PC-3 (cell line): ENCODE measurements at regions not wholly inside any gene's neighbourhood (a gene's known extent, or its start where the extent isn't known, plus 50 kb on each side); places are given as distances from the start of the nearest gene placed in this dataset.
A peak's percentile ranks its signal among the peaks of the same experiment; 100 is the strongest.

Experiments
- ATAC-seq: fragments of 200-7000 bp; cut with Tn5 transposase; 2 replicates; pipeline ENCODE4 v1.9.1; 2020; ENCODE audit warnings: mild to moderate bottlenecking, moderate library complexity
- BruUV-seq: library from RNA; stranded (reverse); fragments of 400-500 nt; replicated peaks from 2 replicates; lab custom pipeline; 2021; lab: Mats Ljungman, UMichigan
- CTCF ChIA-PET: fragments of 300-600 bp; sonication (Branson Sonifier 250); formaldehyde crosslinking; loops from one replicate; lab custom pipeline; 2022; ENCODE audit warnings: antibody characterized with exemption; lab: Charles Lee
- POLR2A ChIA-PET: fragments of 300-600 bp; sonication (Branson Sonifier 250); formaldehyde crosslinking; loops from one replicate; lab custom pipeline; 2022; ENCODE audit warnings: antibody characterized with exemption; ENCODE audit not compliant: unreplicated experiment; lab: Charles Lee
- DNase-seq: peaks from one replicate; pipeline ENCODE4 v3.0.0-alpha.2; 2015
- H2AFZ ChIP-seq: fragments of 300-600 bp; sonication (generic); 2 replicates; pipeline ENCODE4 v1.6.0; 2016; ENCODE audit warnings: antibody characterized with exemption, low read length
- H3F3A ChIP-seq: fragments of 300-600 bp; sonication (generic); one replicate; pipeline ENCODE4 v1.6.0; 2017; ENCODE audit warnings: antibody characterized with exemption, low read length, control low read depth, mild to moderate bottlenecking; ENCODE audit not compliant: unreplicated experiment
- H3K27ac ChIP-seq: fragments of 300-600 bp; sonication (generic); 2 replicates; pipeline ENCODE4 v1.5.1; 2016; ENCODE audit warnings: mild to moderate bottlenecking, low read length
- H3K27me3 ChIP-seq: fragments of 300-600 bp; sonication (generic); 2 replicates; pipeline ENCODE4 v1.6.1; 2016; ENCODE audit warnings: low read length, mixed read lengths
- H3K36me3 ChIP-seq: fragments of 300-600 bp; sonication (generic); 2 replicates; pipeline ENCODE4 v1.6.1; 2016; ENCODE audit warnings: low read depth, mixed run types, low read length, mixed read lengths
- H3K4me1 ChIP-seq: fragments of 300-600 bp; sonication (generic); 2 replicates; pipeline ENCODE4 v1.5.1; 2016; ENCODE audit warnings: low read length; ENCODE audit not compliant: insufficient read depth
- H3K4me2 ChIP-seq: fragments of 300-600 bp; sonication (generic); 2 replicates; pipeline ENCODE4 v1.6.0; 2016; ENCODE audit warnings: low read length
- H3K4me3 ChIP-seq: fragments of 300-600 bp; sonication (generic); 2 replicates; pipeline ENCODE4 v1.5.1; 2016; ENCODE audit warnings: mild to moderate bottlenecking, low read length, mixed read lengths
- H3K79me2 ChIP-seq: fragments of 300-600 bp; sonication (generic); 2 replicates; pipeline ENCODE4 v1.6.1; 2017; ENCODE audit warnings: low read length, mixed read lengths
- H3K9ac ChIP-seq: fragments of 300-600 bp; sonication (generic); 2 replicates; pipeline ENCODE4 v1.6.0; 2016; ENCODE audit warnings: mild to moderate bottlenecking, low read length
- H3K9me2 ChIP-seq: fragments of 300-600 bp; sonication (generic); replicated peaks from 2 replicates; pipeline ENCODE4 v1.6.1; 2016; ENCODE audit warnings: mixed run types, low read length, mixed read lengths
- H3K9me3 ChIP-seq: fragments of 300-600 bp; sonication (generic); 2 replicates; pipeline ENCODE4 v1.6.1; 2016; ENCODE audit warnings: low read length, mixed read lengths
- H4K20me1 ChIP-seq: fragments of 300-600 bp; sonication (generic); 2 replicates; pipeline ENCODE4 v1.6.1; 2016; ENCODE audit warnings: low read length, mixed read lengths
- EZH2 ChIP-seq: fragments of 300-600 bp; sonication (generic); IDR thresholded peaks from one replicate; pipeline ENCODE4 v1.6.1; 2017; ENCODE audit warnings: antibody characterized with exemption, mild to moderate bottlenecking, low read length; ENCODE audit not compliant: unreplicated experiment
- EZH2phosphoT487 ChIP-seq: fragments of 300-600 bp; sonication (generic); IDR thresholded peaks from 2 replicates; pipeline ENCODE4 v1.6.1; 2018; ENCODE audit warnings: mild to moderate bottlenecking, antibody characterized with exemption, low read length, borderline replicate concordance
- intact Hi-C: fragments of 100-400 bp; cut with micrococcal nuclease; formaldehyde crosslinking; loops from 2 replicates; pipeline ENCODE4 v1.9.0; 2023
- TF ChIP-seq, protein P1 (sequence below): fragments of 300-600 bp; sonication (generic); conservative IDR thresholded peaks from 2 replicates; pipeline ENCODE4 v1.5.1; 2017; ENCODE audit warnings: antibody characterized with exemption, low read depth, mild to moderate bottlenecking, low read length

DNA sequence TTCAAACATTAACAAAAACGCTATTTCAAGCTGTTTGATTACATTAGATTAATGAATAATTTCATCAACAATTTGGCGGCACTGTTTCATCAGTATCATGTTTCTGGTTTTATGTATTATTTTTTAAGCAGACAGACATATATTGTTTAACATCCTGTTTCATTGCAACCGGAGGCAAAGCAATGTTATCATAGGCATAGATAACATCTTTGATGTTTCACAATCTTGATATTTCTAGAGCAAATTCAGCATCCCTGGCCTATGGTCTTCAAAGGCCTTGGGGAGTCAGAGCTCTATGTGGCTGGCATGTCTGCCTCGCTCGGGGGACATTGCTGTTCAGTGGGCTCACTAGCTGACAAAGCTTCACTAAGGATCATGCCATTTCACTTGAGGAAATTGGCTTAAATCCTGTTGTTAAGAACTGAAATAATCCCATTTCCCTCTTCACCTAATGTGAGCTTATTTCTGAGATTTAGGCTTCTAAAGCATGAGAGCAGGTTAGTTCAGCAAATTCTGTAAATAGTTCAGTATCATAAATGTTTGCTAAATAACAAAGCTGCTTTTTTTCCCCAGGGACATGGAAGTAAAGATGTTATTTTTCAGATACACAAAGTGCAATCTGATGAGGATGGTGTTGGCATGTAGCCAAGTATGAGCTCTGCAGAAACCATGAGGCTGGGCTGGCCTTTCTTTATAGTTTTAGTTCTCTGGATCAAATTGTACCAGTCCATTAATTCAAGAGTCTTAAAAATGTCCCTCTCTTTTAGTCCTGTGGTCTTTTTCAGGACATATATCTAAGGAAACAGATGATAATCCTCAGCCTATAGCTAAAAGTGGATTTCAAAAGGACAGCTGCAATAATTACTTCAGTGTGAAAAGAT lies 941.4 kb downstream of the PLOD2 start:
- ChIA-PET CTCF (no interaction called here), POLR2A (no interaction called here)
- DNase-seq (no peak), ATAC-seq (no peak)
- H3K9ac ChIP-seq: no peak overlapping the region
- no peak overlapping the region for H3K4me2 ChIP-seq
- BruUV-seq: no TSS peak
- H3K4me3 ChIP-seq: no peak overlapping the region
- H3K9me3 ChIP-seq: no peaks in the 10 kb centered on the region
- H3K79me2 ChIP-seq: no peaks in the 10 kb centered on the region
- no peak overlapping the region for H2AFZ ChIP-seq
- H3K27me3 ChIP-seq: no peaks in the 10 kb centered on the region
- intact Hi-C loops: no loop called here
- H3K36me3 ChIP-seq: no peaks in the 10 kb centered on the region
- H3K27ac ChIP-seq: no peak overlapping the region
- no peaks in the 10 kb centered on the region for H4K20me1 ChIP-seq
- H3K4me1 ChIP-seq: no peaks in the 10 kb centered on the region
- H3F3A ChIP-seq: no peaks in the 10 kb centered on the region
- H3K9me2 ChIP-seq: no peaks in the 10 kb centered on the region
- no peak for TF ChIP-seq EZH2
- TF ChIP-seq, protein P1, sequence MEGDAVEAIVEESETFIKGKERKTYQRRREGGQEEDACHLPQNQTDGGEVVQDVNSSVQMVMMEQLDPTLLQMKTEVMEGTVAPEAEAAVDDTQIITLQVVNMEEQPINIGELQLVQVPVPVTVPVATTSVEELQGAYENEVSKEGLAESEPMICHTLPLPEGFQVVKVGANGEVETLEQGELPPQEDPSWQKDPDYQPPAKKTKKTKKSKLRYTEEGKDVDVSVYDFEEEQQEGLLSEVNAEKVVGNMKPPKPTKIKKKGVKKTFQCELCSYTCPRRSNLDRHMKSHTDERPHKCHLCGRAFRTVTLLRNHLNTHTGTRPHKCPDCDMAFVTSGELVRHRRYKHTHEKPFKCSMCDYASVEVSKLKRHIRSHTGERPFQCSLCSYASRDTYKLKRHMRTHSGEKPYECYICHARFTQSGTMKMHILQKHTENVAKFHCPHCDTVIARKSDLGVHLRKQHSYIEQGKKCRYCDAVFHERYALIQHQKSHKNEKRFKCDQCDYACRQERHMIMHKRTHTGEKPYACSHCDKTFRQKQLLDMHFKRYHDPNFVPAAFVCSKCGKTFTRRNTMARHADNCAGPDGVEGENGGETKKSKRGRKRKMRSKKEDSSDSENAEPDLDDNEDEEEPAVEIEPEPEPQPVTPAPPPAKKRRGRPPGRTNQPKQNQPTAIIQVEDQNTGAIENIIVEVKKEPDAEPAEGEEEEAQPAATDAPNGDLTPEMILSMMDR: no peak
- no peak for TF ChIP-seq EZH2phosphoT487

DNA sequence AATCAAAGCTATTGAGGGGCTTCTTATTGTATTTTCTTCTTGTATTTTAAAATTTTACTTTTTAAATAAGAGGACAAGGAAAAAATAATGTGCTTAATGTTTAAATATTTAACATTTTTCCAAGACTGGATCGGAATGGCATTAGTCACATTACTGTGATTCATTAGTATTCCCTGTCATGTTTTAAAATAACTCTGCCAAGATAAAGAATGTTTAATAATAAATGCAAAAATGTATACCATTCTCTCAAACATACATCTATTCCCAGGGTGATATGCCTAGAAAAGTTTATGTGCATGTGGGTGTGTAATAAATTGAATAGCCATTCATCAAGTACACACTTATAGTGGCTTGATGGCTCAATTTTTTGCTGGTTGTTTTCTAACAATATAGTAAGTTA lies 936.1 kb downstream of the PLOD2 start:
- TF ChIP-seq, protein P1: no peak
- TF ChIP-seq EZH2 (no peak), EZH2phosphoT487 (no peak)
- no TSS peak for BruUV-seq
- Histone ChIP-seq H3K4me1 (no peaks in the 10 kb centered on the region), H3K9me3 (no peaks in the 10 kb centered on the region), H3K27ac (no peak overlapping the region), H3F3A (no peaks in the 10 kb centered on the region), H3K9ac (no peak overlapping the region), H3K9me2 (no peaks in the 10 kb centered on the region), H3K79me2 (no peaks in the 10 kb centered on the region), H3K27me3 (no peaks in the 10 kb centered on the region), H3K36me3 (no peaks in the 10 kb centered on the region), H3K4me2 (no peak overlapping the region), H3K4me3 (no peak overlapping the region), H2AFZ (no peak overlapping the region), H4K20me1 (no peaks in the 10 kb centered on the region)
- ChIA-PET CTCF (no interaction called here), POLR2A (no interaction called here)
- DNase-seq (no peak), ATAC-seq (no peak)
- intact Hi-C loops: no loop called here

DNA sequence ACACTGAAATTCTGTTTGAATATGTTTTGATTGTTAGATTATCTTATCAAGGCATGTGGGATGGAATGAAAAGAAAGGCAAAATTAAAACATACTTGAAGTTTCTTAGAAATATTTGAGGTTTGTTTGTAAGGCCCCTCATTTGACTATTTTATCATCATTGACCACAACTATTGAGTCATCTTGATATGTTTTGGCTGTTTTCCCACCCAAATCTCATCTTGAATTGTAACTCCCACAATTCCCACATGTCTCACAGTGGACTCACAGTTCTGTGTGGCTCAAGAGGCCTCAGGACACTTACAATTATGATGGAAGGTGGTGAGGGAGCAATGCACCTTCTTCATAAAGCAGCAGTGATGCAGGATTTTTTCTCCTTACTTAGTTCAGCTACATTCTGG lies 917.1 kb downstream of the PLOD2 start:
- TF ChIP-seq, protein P1: no peak
- TF ChIP-seq EZH2 (no peak), EZH2phosphoT487 (no peak)
- ChIA-PET POLR2A (no interaction called here), CTCF (no interaction called here)
- H2AFZ ChIP-seq: no peak overlapping the region
- no peaks in the 10 kb centered on the region for H4K20me1 ChIP-seq
- intact Hi-C loops: no loop called here
- no peak overlapping the region for H3K4me3 ChIP-seq
- DNase-seq (peak; percentile 45), ATAC-seq (peak; percentile 45; the same call in 1 of the 2 replicates)
- H3K9me2 ChIP-seq: no peaks in the 10 kb centered on the region
- H3K27ac ChIP-seq: peak overlapping the region; percentile 5; the same call in 1 of the 2 replicates
- H3K9me3 ChIP-seq: 0 out of 2 replicates have a peak, but pooled peaks cover 2% of the 10 kb centered on the region
- no peak overlapping the region for H3K4me2 ChIP-seq
- H3K36me3 ChIP-seq: no peaks in the 10 kb centered on the region
- no peak overlapping the region for H3K9ac ChIP-seq
- H3K79me2 ChIP-seq: no peaks in the 10 kb centered on the region
- no peaks in the 10 kb centered on the region for H3K27me3 ChIP-seq
- no TSS peak for BruUV-seq
- H3F3A ChIP-seq: no peaks in the 10 kb centered on the region
- no peaks in the 10 kb centered on the region for H3K4me1 ChIP-seq
